GM12878 (cell line): ENCODE measurements at regions not wholly inside any gene's neighbourhood (a gene's known extent, or its start where the extent isn't known, plus 50 kb on each side); places are given as distances from the start of the nearest gene placed in this dataset.

Experiments
- ATAC-seq: fragments of 200-7000 bp; cut with Tn5 transposase; 3 replicates; pipeline ENCODE4 v1.9.1; 2020; ENCODE audit warnings: mild to moderate bottlenecking, moderate library complexity
- BruUV-seq: library from RNA; stranded (reverse); fragments of 400-500 nt; replicated peaks from 2 replicates; lab custom pipeline; 2021; lab: Mats Ljungman, UMichigan
- CTCF ChIA-PET: fragments of 300-600 bp; sonication (Branson Sonifier 250); formaldehyde crosslinking; extraction: SDS; loops from one replicate; lab custom pipeline; 2021; ENCODE audit warnings: inconsistent platforms; lab: Yijun Ruan, JAX
- POLR2A ChIA-PET: fragments of 350-600 bp; formaldehyde crosslinking; extraction: SDS; loops from one replicate; lab custom pipeline; 2021; ENCODE audit warnings: inconsistent platforms; lab: Charles Lee
- RAD21 ChIA-PET: fragments of 300-600 bp; sonication (Branson Sonifier 250); formaldehyde crosslinking; loops from one replicate; lab custom pipeline; 2023; ENCODE audit warnings: antibody characterized with exemption; ENCODE audit not compliant: unreplicated experiment; lab: Charles Lee
- SMC1A ChIA-PET: fragments of 300-600 bp; sonication (Branson Sonifier 250); formaldehyde crosslinking; loops from one replicate; lab custom pipeline; 2023; ENCODE audit not compliant: unreplicated experiment, uncharacterized antibody; lab: Charles Lee
- DNase-seq: peaks from one replicate; pipeline ENCODE4 v3.0.0-alpha.2; 2011; ENCODE audit warnings: low read depth, low spot score
- FAIRE-seq: peaks from 3 replicates; lab custom pipeline; 2011; peaks lifted over from hg19 to GRCh38; lab: Jason Lieb, UNC
- H2AFZ ChIP-seq: 2 replicates; pipeline ENCODE4 v1.6.0; 2011; ENCODE audit warnings: low read depth, low read length, control low read depth; ENCODE audit not compliant: control insufficient read depth
- H3K27ac ChIP-seq: 2 replicates; pipeline ENCODE4 v1.5.1; 2011; ENCODE audit warnings: control low read depth; ENCODE audit not compliant: control insufficient read depth, insufficient read depth
- H3K27me3 ChIP-seq, 2 experiments: replicated peaks in 1 of 2; 2 replicates each; pipeline versions ENCODE4 v1.6.0 to v1.6.1; 2011; ENCODE audit warnings: low read length in 1 of 2; ENCODE audit not compliant: control insufficient read depth in 2 of 2, insufficient read depth in 2 of 2
- H3K36me3 ChIP-seq, 2 experiments: 2 replicates each; pipeline ENCODE4 v1.5.1; 2011; ENCODE audit warnings: low read length in 1 of 2; ENCODE audit not compliant: control insufficient read depth in 2 of 2, insufficient read depth in 2 of 2
- H3K4me1 ChIP-seq: 2 replicates; pipeline ENCODE4 v1.6.1; 2011; ENCODE audit warnings: mild to moderate bottlenecking, low read length, moderate library complexity, mixed read lengths; ENCODE audit not compliant: control insufficient read depth, insufficient read depth
- H3K4me2 ChIP-seq: 2 replicates; pipeline ENCODE4 v1.6.0; 2011; ENCODE audit warnings: control low read depth; ENCODE audit not compliant: control insufficient read depth, insufficient read depth
- H3K4me3 ChIP-seq: fragments of 200-600 bp; sonication (generic); 2 replicates; pipeline ENCODE4 v1.5.1; 2016
- H3K79me2 ChIP-seq: 2 replicates; pipeline ENCODE4 v1.6.0; 2011; ENCODE audit warnings: low read length; ENCODE audit not compliant: control insufficient read depth, insufficient read depth
- H3K9ac ChIP-seq: 2 replicates; pipeline ENCODE4 v1.8.0; 2011; ENCODE audit warnings: low read length, control low read depth, mixed read lengths; ENCODE audit not compliant: control insufficient read depth, insufficient read depth
- H3K9me3 ChIP-seq: replicated peaks from 3 replicates; pipeline ENCODE4 v1.5.1; 2011; ENCODE audit warnings: mild to moderate bottlenecking, low read length; ENCODE audit not compliant: control insufficient read depth, insufficient read depth
- H4K20me1 ChIP-seq: 2 replicates; pipeline ENCODE4 v1.6.0; 2011; ENCODE audit not compliant: control insufficient read depth, insufficient read depth
- FOS ChIP-seq: IDR thresholded peaks from 3 replicates; pipeline ENCODE4 v1.6.1; 2011; ENCODE audit warnings: borderline replicate concordance; ENCODE audit not compliant: insufficient read length; ENCODE audit errors: extremely low read depth
- MTA3 ChIP-seq: IDR thresholded peaks from 2 replicates; pipeline ENCODE4 v1.6.1; 2012; ENCODE audit warnings: low read length, inconsistent platforms, borderline replicate concordance
- PAX5 ChIP-seq: IDR thresholded peaks from 2 replicates; pipeline ENCODE4 v1.6.1; 2011; ENCODE audit warnings: low read depth, low read length, borderline replicate concordance
- POLR2AphosphoS5 ChIP-seq: IDR thresholded peaks from 2 replicates; pipeline ENCODE4 v1.6.1; 2011; ENCODE audit warnings: mild to moderate bottlenecking, low read length, inconsistent platforms
- RB1 ChIP-seq: fragments of 450-650 bp; formaldehyde crosslinking; IDR thresholded peaks from 2 replicates; pipeline ENCODE4 v1.6.1; 2017; ENCODE audit warnings: mild to moderate bottlenecking, borderline replicate concordance
- ZNF24 ChIP-seq: fragments of 450-650 bp; IDR thresholded peaks from 2 replicates; pipeline ENCODE4 v1.6.1; 2017; ENCODE audit warnings: antibody characterized with exemption, mild to moderate bottlenecking
- WGBS: methylation state at CpG from one replicate; pipeline ENCODE4 v1.1.6; 2016; ENCODE audit warnings: low lambda C conversion rate; ENCODE audit not compliant: insufficient replicate concordance, insufficient coverage; ENCODE audit errors: missing lambda C conversion rate; 5-methylcytosine and 5-hydroxymethylcytosine counted together
- in situ Hi-C: fragments of 300-500 bp; cut with MboI; formaldehyde crosslinking; loops from 9 replicates; pipeline ENCODE4 v1.14.3; 2018; ENCODE audit warnings: mixed read lengths
- intact Hi-C: fragments of 100-400 bp; cut with micrococcal nuclease; formaldehyde crosslinking; loops from one replicate; pipeline ENCODE4 v1.14.2; 2022; ENCODE audit not compliant: unreplicated experiment
- TF ChIP-seq, protein P1 (sequence below): fragments of 450-650 bp; IDR thresholded peaks from 2 replicates; pipeline ENCODE4 v1.6.1; 2017; ENCODE audit warnings: borderline replicate concordance
- TF ChIP-seq, protein P2 (sequence below): IDR thresholded peaks from 2 replicates; pipeline ENCODE4 v1.6.1; 2012; ENCODE audit warnings: low read depth, low read length, improper control_type of control experiment
- TF ChIP-seq, protein P3 (sequence below): fragments of 450-650 bp; IDR thresholded peaks from 2 replicates; pipeline ENCODE4 v1.6.1; 2018; ENCODE audit warnings: mild to moderate bottlenecking, low read depth, moderate library complexity; ENCODE audit not compliant: partially characterized antibody
- TF ChIP-seq, protein P4 (sequence below): IDR thresholded peaks from 2 replicates; pipeline ENCODE4 v1.6.1; 2011; ENCODE audit warnings: low read depth, low read length, improper control_type of control experiment, borderline replicate concordance
- TF ChIP-seq, protein P5 (sequence below): fragments of 450-650 bp; IDR thresholded peaks from 2 replicates; pipeline ENCODE4 v1.6.1; 2017; ENCODE audit warnings: low read depth, mild to moderate bottlenecking, moderate library complexity

DNA sequence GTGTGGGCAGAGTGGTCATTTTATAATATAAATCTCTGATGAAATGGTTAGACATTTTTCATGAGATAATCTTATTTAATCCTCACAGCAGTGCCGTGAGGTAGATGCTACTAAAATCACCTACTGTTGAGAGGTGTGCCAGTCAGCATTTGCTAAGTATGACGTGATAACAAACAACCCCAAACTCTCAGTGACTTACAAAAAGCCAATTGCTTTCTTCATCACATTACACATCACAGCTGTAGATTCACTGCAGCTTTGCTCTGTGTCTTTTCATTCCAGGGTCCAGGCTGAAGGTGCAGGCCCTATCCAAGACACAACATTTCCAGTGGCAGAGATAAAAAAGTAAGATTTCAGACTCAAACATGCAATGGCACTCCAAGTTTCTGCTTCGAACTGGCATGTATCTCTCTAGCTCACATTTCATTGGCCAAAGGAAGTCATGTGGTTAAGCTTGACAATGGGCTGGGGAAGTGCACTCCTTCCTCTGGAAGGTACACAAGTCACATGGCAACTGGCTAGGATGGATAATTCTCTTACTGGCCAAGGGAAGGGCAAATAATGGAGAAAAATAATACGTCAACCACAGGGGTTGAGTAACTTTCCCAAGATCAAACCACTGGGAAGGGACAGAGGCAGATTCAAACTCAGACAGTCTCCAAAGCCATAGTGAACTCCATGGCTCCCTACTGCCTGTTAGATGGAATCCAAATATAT, 69.5 kb upstream of the EPB41L1 start (continued):
- TF ChIP-seq, protein P1, sequence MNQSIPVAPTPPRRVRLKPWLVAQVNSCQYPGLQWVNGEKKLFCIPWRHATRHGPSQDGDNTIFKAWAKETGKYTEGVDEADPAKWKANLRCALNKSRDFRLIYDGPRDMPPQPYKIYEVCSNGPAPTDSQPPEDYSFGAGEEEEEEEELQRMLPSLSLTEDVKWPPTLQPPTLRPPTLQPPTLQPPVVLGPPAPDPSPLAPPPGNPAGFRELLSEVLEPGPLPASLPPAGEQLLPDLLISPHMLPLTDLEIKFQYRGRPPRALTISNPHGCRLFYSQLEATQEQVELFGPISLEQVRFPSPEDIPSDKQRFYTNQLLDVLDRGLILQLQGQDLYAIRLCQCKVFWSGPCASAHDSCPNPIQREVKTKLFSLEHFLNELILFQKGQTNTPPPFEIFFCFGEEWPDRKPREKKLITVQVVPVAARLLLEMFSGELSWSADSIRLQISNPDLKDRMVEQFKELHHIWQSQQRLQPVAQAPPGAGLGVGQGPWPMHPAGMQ = no peak
- TF ChIP-seq, protein P2, sequence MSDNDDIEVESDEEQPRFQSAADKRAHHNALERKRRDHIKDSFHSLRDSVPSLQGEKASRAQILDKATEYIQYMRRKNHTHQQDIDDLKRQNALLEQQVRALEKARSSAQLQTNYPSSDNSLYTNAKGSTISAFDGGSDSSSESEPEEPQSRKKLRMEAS = no peak
- TF ChIP-seq FOS = no peak

DNA sequence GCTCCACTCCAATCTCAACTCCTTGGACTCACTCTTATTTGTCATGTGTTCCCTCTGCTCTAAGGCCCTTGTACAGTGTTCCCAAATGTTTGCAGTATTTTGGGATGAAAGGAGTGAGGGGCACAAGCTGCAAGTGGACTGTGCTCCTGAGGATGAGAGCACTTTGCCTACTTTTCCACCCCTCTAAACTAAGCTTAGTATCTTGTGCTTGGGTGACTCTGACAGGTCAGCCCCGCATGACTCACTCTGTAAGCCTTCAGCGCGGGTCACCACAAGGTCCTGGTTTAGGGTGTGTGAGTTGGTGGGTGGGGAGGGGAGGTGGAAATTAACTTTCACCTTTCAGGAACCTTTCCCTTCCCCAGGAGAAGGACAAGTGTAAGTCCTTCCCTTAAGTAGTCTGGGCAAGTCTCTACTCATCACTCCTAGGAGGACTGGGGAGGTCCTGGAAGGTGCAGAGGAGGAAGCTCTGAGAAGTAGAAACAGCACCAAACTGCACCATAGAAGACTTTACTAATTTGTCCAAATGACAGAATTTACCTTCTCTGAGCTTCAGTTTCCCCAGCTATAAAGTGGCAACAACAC, 68.8 kb upstream of the EPB41L1 start:
- intact Hi-C loops = no loop called here
- H3K4me1 ChIP-seq = no peaks in the 10 kb centered on the region; the same call in 1 of the 2 replicates
- H3K79me2 ChIP-seq = no peaks in the 10 kb centered on the region
- DNase-seq = no peak
- WGBS = 5% methylated on average over 3 of the region's 3 CpGs
- H3K27me3 ChIP-seq = no peaks in the 10 kb centered on the region
- in situ Hi-C loops = no loop called here
- SMC1A ChIA-PET = interaction anchor here (0.8 to 1.7 kb wide), 4 partner anchors 11 to 21 kb away, joined by 3 to 6 read pairs (median 4); no protein-coding TSS in a partner anchor
- H3K9me3 ChIP-seq = no peaks in the 10 kb centered on the region; the same call in 2 of the 3 replicates
- peak; percentile 75 for ATAC-seq
- H2AFZ ChIP-seq = no peak overlapping the region
- H3K4me2 ChIP-seq = no peak overlapping the region
- H4K20me1 ChIP-seq = no peaks in the 10 kb centered on the region
- CTCF ChIA-PET = interaction anchor here (0.9 to 3.3 kb wide), 4 partner anchors 9 to 93 kb away, joined by 3 to 17 read pairs (median 5); no protein-coding TSS in a partner anchor
- POLR2A ChIA-PET = interaction anchor here (0.6 to 1.6 kb wide), 4 partner anchors 11 to 93 kb away, joined by 3 to 4 read pairs (median 3); no protein-coding TSS in a partner anchor
- BruUV-seq = no TSS peak
- no peak overlapping the region for H3K4me3 ChIP-seq
- H3K36me3 ChIP-seq = no peaks in the 10 kb centered on the region
- RAD21 ChIA-PET = interaction anchor here (1.0 to 1.1 kb wide), 3 partner anchors 10 to 58 kb away, joined by 3 to 5 read pairs (median 3); no protein-coding TSS in a partner anchor
- H3K9ac ChIP-seq = no peak overlapping the region
- TF ChIP-seq FOS = no peak
- TF ChIP-seq, protein P3, sequence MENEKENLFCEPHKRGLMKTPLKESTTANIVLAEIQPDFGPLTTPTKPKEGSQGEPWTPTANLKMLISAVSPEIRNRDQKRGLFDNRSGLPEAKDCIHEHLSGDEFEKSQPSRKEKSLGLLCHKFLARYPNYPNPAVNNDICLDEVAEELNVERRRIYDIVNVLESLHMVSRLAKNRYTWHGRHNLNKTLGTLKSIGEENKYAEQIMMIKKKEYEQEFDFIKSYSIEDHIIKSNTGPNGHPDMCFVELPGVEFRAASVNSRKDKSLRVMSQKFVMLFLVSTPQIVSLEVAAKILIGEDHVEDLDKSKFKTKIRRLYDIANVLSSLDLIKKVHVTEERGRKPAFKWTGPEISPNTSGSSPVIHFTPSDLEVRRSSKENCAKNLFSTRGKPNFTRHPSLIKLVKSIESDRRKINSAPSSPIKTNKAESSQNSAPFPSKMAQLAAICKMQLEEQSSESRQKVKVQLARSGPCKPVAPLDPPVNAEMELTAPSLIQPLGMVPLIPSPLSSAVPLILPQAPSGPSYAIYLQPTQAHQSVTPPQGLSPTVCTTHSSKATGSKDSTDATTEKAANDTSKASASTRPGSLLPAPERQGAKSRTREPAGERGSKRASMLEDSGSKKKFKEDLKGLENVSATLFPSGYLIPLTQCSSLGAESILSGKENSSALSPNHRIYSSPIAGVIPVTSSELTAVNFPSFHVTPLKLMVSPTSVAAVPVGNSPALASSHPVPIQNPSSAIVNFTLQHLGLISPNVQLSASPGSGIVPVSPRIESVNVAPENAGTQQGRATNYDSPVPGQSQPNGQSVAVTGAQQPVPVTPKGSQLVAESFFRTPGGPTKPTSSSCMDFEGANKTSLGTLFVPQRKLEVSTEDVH = no peak
- no peak for TF ChIP-seq MTA3
- no peak for TF ChIP-seq RB1
- TF ChIP-seq, protein P4, sequence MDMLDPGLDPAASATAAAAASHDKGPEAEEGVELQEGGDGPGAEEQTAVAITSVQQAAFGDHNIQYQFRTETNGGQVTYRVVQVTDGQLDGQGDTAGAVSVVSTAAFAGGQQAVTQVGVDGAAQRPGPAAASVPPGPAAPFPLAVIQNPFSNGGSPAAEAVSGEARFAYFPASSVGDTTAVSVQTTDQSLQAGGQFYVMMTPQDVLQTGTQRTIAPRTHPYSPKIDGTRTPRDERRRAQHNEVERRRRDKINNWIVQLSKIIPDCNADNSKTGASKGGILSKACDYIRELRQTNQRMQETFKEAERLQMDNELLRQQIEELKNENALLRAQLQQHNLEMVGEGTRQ = no peak
- no peak for TF ChIP-seq PAX5
- TF ChIP-seq, protein P5, sequence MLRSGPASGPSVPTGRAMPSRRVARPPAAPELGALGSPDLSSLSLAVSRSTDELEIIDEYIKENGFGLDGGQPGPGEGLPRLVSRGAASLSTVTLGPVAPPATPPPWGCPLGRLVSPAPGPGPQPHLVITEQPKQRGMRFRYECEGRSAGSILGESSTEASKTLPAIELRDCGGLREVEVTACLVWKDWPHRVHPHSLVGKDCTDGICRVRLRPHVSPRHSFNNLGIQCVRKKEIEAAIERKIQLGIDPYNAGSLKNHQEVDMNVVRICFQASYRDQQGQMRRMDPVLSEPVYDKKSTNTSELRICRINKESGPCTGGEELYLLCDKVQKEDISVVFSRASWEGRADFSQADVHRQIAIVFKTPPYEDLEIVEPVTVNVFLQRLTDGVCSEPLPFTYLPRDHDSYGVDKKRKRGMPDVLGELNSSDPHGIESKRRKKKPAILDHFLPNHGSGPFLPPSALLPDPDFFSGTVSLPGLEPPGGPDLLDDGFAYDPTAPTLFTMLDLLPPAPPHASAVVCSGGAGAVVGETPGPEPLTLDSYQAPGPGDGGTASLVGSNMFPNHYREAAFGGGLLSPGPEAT = no peak
- no peak for TF ChIP-seq POLR2AphosphoS5
- no peak for TF ChIP-seq ZNF24
- no peak for FAIRE-seq
- H3K27ac ChIP-seq = no peak overlapping the region
